Fibroblast of lung (primary cell): ENCODE measurements at regions not wholly inside any gene's neighbourhood (a gene's known extent, or its start where the extent isn't known, plus 50 kb on each side); places are given as distances from the start of the nearest gene placed in this dataset.

Source experiments
- DNase-seq, 2 donors: peaks; one replicate each; pipeline versions ENCODE4 v3.0.0 to v3.0.0-alpha.2; 2010; ENCODE audit warnings: low read depth in 2 of 2
- H2AFZ ChIP-seq: 2 replicates; pipeline ENCODE4 v1.5.1; 2012; ENCODE audit warnings: low read length, control low read depth, inconsistent platforms
- H3K27ac ChIP-seq: 2 replicates; pipeline ENCODE4 v1.5.1; 2011; ENCODE audit warnings: low read length, control low read depth; ENCODE audit not compliant: insufficient read depth
- H3K27me3 ChIP-seq: 2 replicates; pipeline ENCODE4 v1.5.1; 2011; ENCODE audit warnings: mild to moderate bottlenecking, low read length; ENCODE audit not compliant: control insufficient read depth, insufficient read depth
- H3K36me3 ChIP-seq: 2 replicates; pipeline ENCODE4 v1.5.1; 2011; ENCODE audit warnings: low read length; ENCODE audit not compliant: control insufficient read depth, insufficient read depth
- H3K4me1 ChIP-seq: 2 replicates; pipeline ENCODE4 v1.5.1; 2011; ENCODE audit warnings: low read length; ENCODE audit not compliant: control insufficient read depth, insufficient read depth; ENCODE audit errors: extremely low read depth
- H3K4me2 ChIP-seq: 2 replicates; pipeline ENCODE4 v1.5.1; 2011; ENCODE audit warnings: low read length, control low read depth; ENCODE audit not compliant: insufficient read depth; ENCODE audit errors: extremely low read depth
- H3K4me3 ChIP-seq, 4 experiments: fragments of 200-600 bp in 1 of 4; sonication (generic) in 1 of 4; replicated peaks in 1 of 4; 2 replicates each; pipeline ENCODE4 v1.5.1; 2011 to 2016; ENCODE audit warnings: low read length in 4 of 4, low read depth in 3 of 4, mild to moderate bottlenecking in 3 of 4, control low read depth in 2 of 4, inconsistent platforms in 1 of 4, mixed read lengths in 1 of 4; ENCODE audit not compliant: insufficient read depth in 1 of 4; ENCODE audit errors: control extremely low read depth in 1 of 4
- H3K79me2 ChIP-seq: 2 replicates; pipeline ENCODE4 v1.5.1; 2012; ENCODE audit warnings: mild to moderate bottlenecking, low read length, inconsistent platforms; ENCODE audit not compliant: control insufficient read depth, insufficient read depth
- H3K9ac ChIP-seq: 2 replicates; pipeline ENCODE4 v1.5.1; 2011; ENCODE audit warnings: mild to moderate bottlenecking, low read length, control low read depth; ENCODE audit not compliant: insufficient read depth
- H3K9me3 ChIP-seq: 2 replicates; pipeline ENCODE4 v1.5.1; 2012; ENCODE audit warnings: low read depth, low read length; ENCODE audit not compliant: control insufficient read depth, insufficient read depth
- H4K20me1 ChIP-seq: 2 replicates; pipeline ENCODE4 v1.5.1; 2011; ENCODE audit warnings: low read length; ENCODE audit not compliant: control insufficient read depth, insufficient read depth; ENCODE audit errors: extremely low read depth
- EZH2 ChIP-seq: IDR thresholded peaks from 2 replicates; pipeline ENCODE4 v1.5.1; 2012; ENCODE audit warnings: low read length, control low read depth, mild to moderate bottlenecking; ENCODE audit errors: missing control alignments
- TF ChIP-seq, protein P1 (sequence below), 2 donors: IDR thresholded peaks in 1 of 2; conservative IDR thresholded peaks in 1 of 2; 1 replicate in 1 of 2; 2 replicates in 1 of 2; pipeline ENCODE4 v1.5.1; 2011 to 2012; ENCODE audit warnings: low read length in 2 of 2, control low read depth in 1 of 2, inconsistent platforms in 1 of 2, low read depth in 1 of 2, mild to moderate bottlenecking in 1 of 2

DNA sequence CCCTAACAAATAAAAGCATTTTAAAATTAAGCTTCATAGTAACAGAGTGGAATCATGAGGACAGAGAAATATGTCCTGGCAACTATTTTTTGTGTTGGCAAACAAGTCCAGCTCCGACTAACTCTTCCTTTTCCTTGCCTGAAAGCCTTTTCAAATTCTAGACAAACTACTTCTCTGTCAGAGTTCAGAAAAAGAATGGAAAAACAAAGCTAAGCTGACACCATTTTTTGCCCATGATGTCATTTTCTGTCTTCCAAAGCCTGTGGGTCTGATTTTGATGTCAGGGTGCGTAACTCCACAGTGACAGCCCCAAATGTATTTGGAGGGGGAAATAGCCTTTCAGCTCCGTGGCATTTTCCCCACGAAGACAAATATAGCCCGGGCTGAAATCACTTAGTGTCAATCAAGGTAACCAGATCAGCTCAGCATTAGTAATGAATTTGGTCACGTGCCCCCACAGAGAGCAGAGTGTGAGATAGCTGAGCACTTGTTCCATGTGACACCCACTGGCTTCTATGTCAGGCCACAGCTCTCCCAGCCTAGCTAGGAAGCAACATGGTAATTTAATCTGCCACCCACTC, 233.0 kb upstream of the SIX2 start:
- Histone ChIP-seq H3K9ac (no peak overlapping the region), H3K79me2 (no peaks in the 10 kb centered on the region), H3K27ac (no peak overlapping the region), H4K20me1 (no peaks in the 10 kb centered on the region), H3K27me3 (no peaks in the 10 kb centered on the region), H3K36me3 (no peaks in the 10 kb centered on the region), H3K4me3 (no peak overlapping the region), H2AFZ (no peak overlapping the region), H3K4me2 (no peak overlapping the region), H3K9me3 (no peaks in the 10 kb centered on the region), H3K4me1 (peaks cover 16% of the 10 kb centered on the region)
- DNase-seq, result peak; percentile 34 to 64
- no peak for TF ChIP-seq EZH2
- TF ChIP-seq, protein P1, sequence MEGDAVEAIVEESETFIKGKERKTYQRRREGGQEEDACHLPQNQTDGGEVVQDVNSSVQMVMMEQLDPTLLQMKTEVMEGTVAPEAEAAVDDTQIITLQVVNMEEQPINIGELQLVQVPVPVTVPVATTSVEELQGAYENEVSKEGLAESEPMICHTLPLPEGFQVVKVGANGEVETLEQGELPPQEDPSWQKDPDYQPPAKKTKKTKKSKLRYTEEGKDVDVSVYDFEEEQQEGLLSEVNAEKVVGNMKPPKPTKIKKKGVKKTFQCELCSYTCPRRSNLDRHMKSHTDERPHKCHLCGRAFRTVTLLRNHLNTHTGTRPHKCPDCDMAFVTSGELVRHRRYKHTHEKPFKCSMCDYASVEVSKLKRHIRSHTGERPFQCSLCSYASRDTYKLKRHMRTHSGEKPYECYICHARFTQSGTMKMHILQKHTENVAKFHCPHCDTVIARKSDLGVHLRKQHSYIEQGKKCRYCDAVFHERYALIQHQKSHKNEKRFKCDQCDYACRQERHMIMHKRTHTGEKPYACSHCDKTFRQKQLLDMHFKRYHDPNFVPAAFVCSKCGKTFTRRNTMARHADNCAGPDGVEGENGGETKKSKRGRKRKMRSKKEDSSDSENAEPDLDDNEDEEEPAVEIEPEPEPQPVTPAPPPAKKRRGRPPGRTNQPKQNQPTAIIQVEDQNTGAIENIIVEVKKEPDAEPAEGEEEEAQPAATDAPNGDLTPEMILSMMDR (conservative IDR thresholded peaks at IDR 0.05 in 1 of 2, IDR thresholded peaks at IDR 0.05 in 1 of 2; ENCODE audit: low read depth in 1 of 2, low read length in 2 of 2), result no peak

DNA sequence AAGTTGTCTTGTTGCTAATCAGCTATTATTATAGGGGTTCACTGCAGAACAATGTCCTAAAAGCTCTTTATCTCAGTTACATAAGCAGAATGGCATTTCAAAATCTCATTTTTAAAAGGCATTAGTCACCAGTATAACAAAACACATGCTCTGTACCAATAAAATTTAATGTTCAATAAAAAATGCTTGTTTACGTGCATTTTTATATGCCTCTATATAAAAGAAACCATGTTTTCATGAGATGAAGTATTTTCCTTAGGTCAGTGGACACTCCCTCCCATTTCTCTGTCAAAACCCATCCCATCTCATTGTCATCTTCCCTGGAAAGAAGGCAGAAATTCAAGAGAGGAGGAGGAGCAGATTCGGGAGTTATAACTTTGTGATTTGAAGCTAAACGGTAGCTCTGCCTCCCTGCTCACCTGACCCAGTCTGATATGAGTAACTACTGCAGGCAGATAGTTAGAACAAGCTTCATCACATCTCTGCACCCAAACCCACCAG, 231.9 kb upstream of the SIX2 start:
- DNase-seq, result peak; percentile 29 to 61
- Histone ChIP-seq H2AFZ (no peak overlapping the region), H3K36me3 (no peaks in the 10 kb centered on the region), H3K4me2 (no peak overlapping the region), H4K20me1 (no peaks in the 10 kb centered on the region), H3K79me2 (no peaks in the 10 kb centered on the region), H3K27ac (no peak overlapping the region), H3K4me3 (no peak overlapping the region), H3K9me3 (no peaks in the 10 kb centered on the region), H3K9ac (no peak overlapping the region), H3K4me1 (peaks cover 18% of the 10 kb centered on the region), H3K27me3 (no peaks in the 10 kb centered on the region)
- no peak for TF ChIP-seq EZH2
- TF ChIP-seq, protein P1 (conservative IDR thresholded peaks at IDR 0.05 in 1 of 2, IDR thresholded peaks at IDR 0.05 in 1 of 2; ENCODE audit: low read depth in 1 of 2, low read length in 2 of 2), result no peak

DNA sequence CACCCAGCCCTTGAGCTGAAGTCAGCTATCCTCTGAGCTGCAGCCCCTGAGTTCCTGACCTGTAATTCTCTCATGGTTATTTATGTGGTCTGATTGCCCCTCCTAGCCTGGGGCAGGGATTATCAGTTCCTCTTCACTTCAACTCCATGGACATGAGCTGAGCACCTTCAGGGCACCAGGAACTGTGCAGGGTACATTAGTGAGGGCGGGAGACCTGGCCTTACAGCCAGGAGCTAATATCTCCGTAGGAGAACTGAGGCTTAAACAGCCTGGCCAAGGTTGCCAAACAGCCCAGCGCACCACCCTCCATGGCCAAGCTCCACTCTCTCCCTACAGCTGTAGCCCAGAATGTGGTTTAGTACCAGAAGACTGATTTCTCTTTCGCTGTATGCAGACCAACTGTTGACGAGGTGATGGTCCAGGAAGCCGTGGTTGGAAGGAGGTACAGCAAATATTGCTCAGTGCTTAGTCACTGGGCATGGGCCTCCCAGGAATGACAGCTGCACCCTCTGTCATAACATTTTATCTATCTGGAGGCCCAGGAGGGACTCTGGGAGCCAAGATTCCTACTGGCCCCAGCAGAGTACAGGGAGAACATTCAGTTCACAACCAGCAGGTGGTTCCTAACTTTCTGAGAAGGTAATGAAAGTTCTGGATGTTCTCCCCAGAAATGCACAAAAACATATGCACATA, 228.7 kb upstream of the SIX2 start:
- peak overlapping the region; percentile 8 for H2AFZ ChIP-seq
- no peak for TF ChIP-seq EZH2
- TF ChIP-seq, protein P1 (conservative IDR thresholded peaks at IDR 0.05 in 1 of 2, IDR thresholded peaks at IDR 0.05 in 1 of 2; ENCODE audit: low read depth in 1 of 2, low read length in 2 of 2), result peak; percentile 9 to 33
- H3K27ac ChIP-seq, result no peak overlapping the region
- H3K4me1 ChIP-seq, result peaks cover 18% of the 10 kb centered on the region
- no peaks in the 10 kb centered on the region for H4K20me1 ChIP-seq
- no peaks in the 10 kb centered on the region for H3K9me3 ChIP-seq
- H3K79me2 ChIP-seq, result no peaks in the 10 kb centered on the region
- no peaks in the 10 kb centered on the region for H3K36me3 ChIP-seq
- no peaks in the 10 kb centered on the region for H3K27me3 ChIP-seq
- H3K4me3 ChIP-seq, result no peak overlapping the region
- no peak overlapping the region for H3K9ac ChIP-seq
- peak; percentile 93 to 97 for DNase-seq
- H3K4me2 ChIP-seq, result peak overlapping the region; percentile 70
